ENCODE measurements at regions not wholly inside any gene's neighbourhood (a gene's known extent, or its start where the extent isn't known, plus 50 kb on each side); places are given as distances from the start of the nearest gene placed in this dataset.

- TF ChIP-seq POLR2A (IDR thresholded peaks at IDR 0.05; ENCODE audit: low read depth, low read length) (no peak), POLR2AphosphoS5 (IDR thresholded peaks at IDR 0.05; ENCODE audit: low read depth, low read length) (no peak)
These were observed 270.9 kb downstream of the TLE3 start for GRCh38 chr15:69826819-69827175.
